T-cell (primary cell): ENCODE measurements at regions not wholly inside any gene's neighbourhood (a gene's known extent, or its start where the extent isn't known, plus 50 kb on each side); places are given as distances from the start of the nearest gene placed in this dataset.

Source experiments
- ATAC-seq, 4 experiments: fragments of 200-7000 bp in 3 of 4; fragments of 150-1000 bp in 1 of 4; cut with Tn5 transposase; replicated peaks in 1 of 4; 1 replicate in 3 of 4; 2 replicates in 1 of 4; pipeline ENCODE4 v1.10.0; 2021; ENCODE audit warnings: moderate library complexity in 3 of 4, mild to moderate bottlenecking in 2 of 4, moderate number of reproducible peaks in 1 of 4
- CTCF ChIA-PET, 2 donors: fragments of 300-600 bp; sonication (Branson Sonifier 250); formaldehyde crosslinking; loops; one replicate each; lab custom pipeline; 2022; ENCODE audit warnings: antibody characterized with exemption in 2 of 2; lab: Charles Lee
- POLR2A ChIA-PET, 2 donors: fragments of 300-600 bp; sonication (Branson Sonifier 250); formaldehyde crosslinking; loops; one replicate each; lab custom pipeline; 2022; ENCODE audit warnings: antibody characterized with exemption in 2 of 2; lab: Charles Lee
- DNase-seq, 35 experiments: peaks; one replicate each; pipeline versions ENCODE4 v3.0.0 to v3.0.0-alpha.2; 2013 to 2023
- H3K27ac ChIP-seq: one replicate; pipeline ENCODE4 v1.5.1; 2013; ENCODE audit warnings: low read length
- H3K27me3 ChIP-seq, 2 experiments: replicated peaks in 1 of 2; 1 replicate in 1 of 2; 2 replicates in 1 of 2; pipeline versions ENCODE4 v1.6.1 to v1.7.0; 2013; ENCODE audit warnings: low read length in 1 of 2, mixed read lengths in 1 of 2; ENCODE audit not compliant: control insufficient read depth in 2 of 2, insufficient read depth in 2 of 2; ENCODE audit errors: extremely low read depth in 1 of 2
- H3K36me3 ChIP-seq, 2 donors: 1 replicate in 1 of 2; 2 replicates in 1 of 2; pipeline versions ENCODE4 v1.6.1 to v1.7.0; 2013; ENCODE audit warnings: low read length in 1 of 2; ENCODE audit not compliant: control insufficient read depth in 2 of 2, insufficient read depth in 1 of 2; ENCODE audit errors: extremely low read depth in 1 of 2
- H3K4me1 ChIP-seq, 2 experiments: 1 replicate in 1 of 2; 2 replicates in 1 of 2; pipeline versions ENCODE4 v1.6.1 to v1.7.0; 2013; ENCODE audit warnings: low read length in 2 of 2, mixed read lengths in 1 of 2; ENCODE audit not compliant: insufficient read depth in 2 of 2, control insufficient read depth in 1 of 2; ENCODE audit errors: extremely low read depth in 1 of 2
- H3K4me3 ChIP-seq, 2 donors: 1 replicate in 1 of 2; 2 replicates in 1 of 2; pipeline versions ENCODE4 v1.5.1 to v1.7.0; 2013; ENCODE audit warnings: mild to moderate bottlenecking in 2 of 2, low read length in 1 of 2, moderate library complexity in 1 of 2; ENCODE audit not compliant: control insufficient read depth in 1 of 2; ENCODE audit errors: extremely low read depth in 1 of 2
- H3K9me3 ChIP-seq: 2 replicates; pipeline ENCODE4 v1.7.0; 2013
- H3K27ac Mint-ChIP-seq, 2 donors: one replicate each; pipeline ENCODE4 v1.8.0; 2020 to 2021; ENCODE audit warnings: mild to moderate bottlenecking in 2 of 2, mixed read lengths in 2 of 2
- H3K27me3 Mint-ChIP-seq, 2 donors: one replicate each; pipeline ENCODE4 v1.8.0; 2021 to 2022; ENCODE audit warnings: mixed read lengths in 2 of 2
- H3K36me3 Mint-ChIP-seq: one replicate; pipeline ENCODE4 v1.8.0; 2021; ENCODE audit warnings: mixed read lengths
- H3K4me1 Mint-ChIP-seq, 3 donors: one replicate each; pipeline ENCODE4 v1.8.0; 2020 to 2022; ENCODE audit warnings: mixed read lengths in 3 of 3, mild to moderate bottlenecking in 1 of 3
- H3K4me3 Mint-ChIP-seq, 3 donors: one replicate each; pipeline ENCODE4 v1.8.0; 2020 to 2022; ENCODE audit warnings: mild to moderate bottlenecking in 3 of 3, mixed read lengths in 3 of 3, moderate library complexity in 3 of 3
- H3K9me3 Mint-ChIP-seq, 3 donors: one replicate each; pipeline ENCODE4 v1.8.0; 2020 to 2022; ENCODE audit warnings: mixed read lengths in 3 of 3
- WGBS: methylation state at CpG from one replicate; pipeline ENCODE4 v1.1.5; 2013; ENCODE audit warnings: missing lambda C conversion rate; ENCODE audit not compliant: insufficient coverage; 5-methylcytosine and 5-hydroxymethylcytosine counted together

GRCh38 chr20:12925863-12926793 is 82.6 kb upstream of the SPTLC3 start:
- H3K4me3 ChIP-seq, result no peak overlapping the region
- 89% methylated on average over 3 of the region's 9 CpGs for WGBS
- Mint-ChIP-seq H3K27me3 (no peaks in the 10 kb centered on the region), H3K36me3 (no peaks in the 10 kb centered on the region), H3K4me1 (peaks cover 0 to 14% (median 0%) of the 10 kb centered on the region in 3 donors), H3K27ac (no peak overlapping the region), H3K4me3 (no peak overlapping the region), H3K9me3 (peaks cover 0 to 9% (median 6%) of the 10 kb centered on the region in 3 donors)
- H3K4me1 ChIP-seq, result no peaks in the 10 kb centered on the region
- H3K27ac ChIP-seq, result no peak overlapping the region
- H3K27me3 ChIP-seq, result no peaks in the 10 kb centered on the region
- no peak for DNase-seq
- ChIA-PET CTCF (interaction anchor here in 1 of 2 donors (1.4 kb wide), 2 partner anchors 620 to 623 kb away, joined by 4 to 10 read pairs; no protein-coding TSS in a partner anchor), POLR2A (no interaction called here)
- H3K9me3 ChIP-seq, result no peaks in the 10 kb centered on the region
- no peaks in the 10 kb centered on the region for H3K36me3 ChIP-seq
- no peak for ATAC-seq

GRCh38 chr20:12927489-12927888 is 81.3 kb upstream of the SPTLC3 start:
- Histone ChIP-seq H3K27ac (no peak overlapping the region), H3K4me1 (no peaks in the 10 kb centered on the region), H3K27me3 (no peaks in the 10 kb centered on the region), H3K4me3 (no peak overlapping the region), H3K9me3 (no peaks in the 10 kb centered on the region), H3K36me3 (no peaks in the 10 kb centered on the region)
- ChIA-PET CTCF (no interaction called here), POLR2A (no interaction called here)
- H3K9me3 Mint-ChIP-seq, result no peaks in the 10 kb centered on the region
- no peak overlapping the region for H3K4me3 Mint-ChIP-seq
- no peak for ATAC-seq
- no peaks in the 10 kb centered on the region for H3K36me3 Mint-ChIP-seq
- H3K4me1 Mint-ChIP-seq, result peaks cover 0 to 14% (median 0%) of the 10 kb centered on the region in 3 donors
- no peak overlapping the region for H3K27ac Mint-ChIP-seq
- 92% methylated on average over 2 of the region's 5 CpGs for WGBS
- DNase-seq, result no peak
- H3K27me3 Mint-ChIP-seq, result no peaks in the 10 kb centered on the region

- H3K27ac ChIP-seq, result no peak overlapping the region
- H3K36me3 Mint-ChIP-seq, result no peaks in the 10 kb centered on the region
- H3K9me3 ChIP-seq, result no peaks in the 10 kb centered on the region
- H3K4me3 ChIP-seq, result no peak overlapping the region
- H3K4me1 ChIP-seq, result no peaks in the 10 kb centered on the region
- H3K4me1 Mint-ChIP-seq, result peaks cover 0 to 14% (median 0%) of the 10 kb centered on the region in 3 donors
- H3K27me3 ChIP-seq, result no peaks in the 10 kb centered on the region
- ATAC-seq (no peak), DNase-seq (no peak)
- 100% methylated on average over 1 of the region's 1 CpG for WGBS
- no peak overlapping the region for H3K27ac Mint-ChIP-seq
- no peaks in the 10 kb centered on the region for H3K27me3 Mint-ChIP-seq
- CTCF ChIA-PET, result no interaction called here
- POLR2A ChIA-PET, result no interaction called here
- no peak overlapping the region for H3K4me3 Mint-ChIP-seq
- H3K36me3 ChIP-seq, result no peaks in the 10 kb centered on the region
- H3K9me3 Mint-ChIP-seq, result no peaks in the 10 kb centered on the region
Measured at GRCh38 chr20:12928358-12928754, 80.4 kb upstream of the SPTLC3 start.

- no peak overlapping the region for H3K4me3 ChIP-seq
- Mint-ChIP-seq H3K4me1 (peaks cover 0 to 14% (median 0%) of the 10 kb centered on the region in 3 donors), H3K9me3 (no peaks in the 10 kb centered on the region), H3K4me3 (no peak overlapping the region), H3K27ac (no peak overlapping the region), H3K27me3 (no peaks in the 10 kb centered on the region), H3K36me3 (no peaks in the 10 kb centered on the region)
- no peak for DNase-seq
- no peaks in the 10 kb centered on the region for H3K9me3 ChIP-seq
- WGBS, result 45% methylated on average over 2 of the region's 4 CpGs
- H3K27ac ChIP-seq, result no peak overlapping the region
- no peaks in the 10 kb centered on the region for H3K27me3 ChIP-seq
- ChIA-PET CTCF (interaction anchor here in 1 of 2 donors (0.9 kb wide), 1 partner anchor 8 kb away, joined by 3 read pairs; no protein-coding TSS in a partner anchor), POLR2A (no interaction called here)
- no peaks in the 10 kb centered on the region for H3K36me3 ChIP-seq
- ATAC-seq, result no peak
- H3K4me1 ChIP-seq, result no peaks in the 10 kb centered on the region
Measured at GRCh38 chr20:12928755-12929401, 79.9 kb upstream of the SPTLC3 start.

- Mint-ChIP-seq H3K4me1 (no peaks in the 10 kb centered on the region), H3K27me3 (no peaks in the 10 kb centered on the region), H3K9me3 (no peaks in the 10 kb centered on the region), H3K36me3 (no peaks in the 10 kb centered on the region), H3K4me3 (no peak overlapping the region), H3K27ac (no peak overlapping the region)
- no peaks in the 10 kb centered on the region for H3K4me1 ChIP-seq
- no peaks in the 10 kb centered on the region for H3K27me3 ChIP-seq
- no peak overlapping the region for H3K27ac ChIP-seq
- POLR2A ChIA-PET, result no interaction called here
- CTCF ChIA-PET, result no interaction called here
- no peak overlapping the region for H3K4me3 ChIP-seq
- 87% methylated on average over 3 of the region's 5 CpGs for WGBS
- no peak for ATAC-seq
- no peaks in the 10 kb centered on the region for H3K9me3 ChIP-seq
- DNase-seq, result no peak
- no peaks in the 10 kb centered on the region for H3K36me3 ChIP-seq
Measured at GRCh38 chr20:12936020-12936419, 72.8 kb upstream of the SPTLC3 start.

- H3K27ac ChIP-seq, result no peak overlapping the region
- Mint-ChIP-seq H3K27ac (no peak overlapping the region), H3K9me3 (no peaks in the 10 kb centered on the region), H3K36me3 (no peaks in the 10 kb centered on the region), H3K4me1 (no peaks in the 10 kb centered on the region), H3K4me3 (no peak overlapping the region), H3K27me3 (no peaks in the 10 kb centered on the region)
- H3K4me3 ChIP-seq, result no peak overlapping the region
- no peaks in the 10 kb centered on the region for H3K27me3 ChIP-seq
- POLR2A ChIA-PET, result no interaction called here
- DNase-seq, result no peak
- WGBS, result 83% methylated on average over 3 of the region's 6 CpGs
- H3K9me3 ChIP-seq, result no peaks in the 10 kb centered on the region
- no peaks in the 10 kb centered on the region for H3K4me1 ChIP-seq
- CTCF ChIA-PET, result no interaction called here
- H3K36me3 ChIP-seq, result no peaks in the 10 kb centered on the region
- ATAC-seq, result no peak
Measured at GRCh38 chr20:12936524-12936923, 72.2 kb upstream of the SPTLC3 start.
